H9 (cell line): ENCODE measurements at regions not wholly inside any gene's neighbourhood (a gene's known extent, or its start where the extent isn't known, plus 50 kb on each side); places are given as distances from the start of the nearest gene placed in this dataset.

ENCODE experiments used
- DNase-seq: peaks from one replicate; pipeline ENCODE4 v3.0.0-alpha.2; 2017
- H2AFZ ChIP-seq: one replicate; pipeline ENCODE4 v1.6.1; 2013; ENCODE audit warnings: mild to moderate bottlenecking, low read length, control low read depth, moderate library complexity
- H2AK5ac ChIP-seq: 2 replicates; pipeline ENCODE4 v1.6.1; 2013; ENCODE audit warnings: low read length, control low read depth, mixed read lengths; ENCODE audit not compliant: insufficient read length
- H2BK120ac ChIP-seq: one replicate; pipeline ENCODE4 v1.6.1; 2013; ENCODE audit warnings: low read depth, mild to moderate bottlenecking, low read length, control low read depth, inconsistent platforms; ENCODE audit not compliant: poor library complexity, severe bottlenecking
- H2BK12ac ChIP-seq: 2 replicates; pipeline ENCODE4 v1.6.1; 2013; ENCODE audit warnings: low read length, control low read depth, mixed read lengths, low read depth; ENCODE audit not compliant: insufficient read length
- H2BK15ac ChIP-seq: 2 replicates; pipeline ENCODE4 v1.6.1; 2013; ENCODE audit warnings: low read depth, low read length, control low read depth
- H2BK20ac ChIP-seq: one replicate; pipeline ENCODE4 v1.6.1; 2013; ENCODE audit warnings: low read depth, mild to moderate bottlenecking, low read length, control low read depth, inconsistent platforms; ENCODE audit not compliant: poor library complexity, severe bottlenecking
- H2BK5ac ChIP-seq: 2 replicates; pipeline ENCODE4 v1.6.1; 2013; ENCODE audit warnings: low read length, control low read depth, mixed read lengths; ENCODE audit not compliant: insufficient read length
- H3K14ac ChIP-seq: 2 replicates; pipeline ENCODE4 v1.6.1; 2013; ENCODE audit warnings: low read length, control low read depth; ENCODE audit not compliant: insufficient read depth
- H3K18ac ChIP-seq: 2 replicates; pipeline ENCODE4 v1.6.1; 2013; ENCODE audit warnings: low read depth, mild to moderate bottlenecking, mixed read lengths, low read length, control low read depth; ENCODE audit not compliant: insufficient read length
- H3K23ac ChIP-seq: 2 replicates; pipeline ENCODE4 v1.6.1; 2013; ENCODE audit warnings: low read length, control low read depth, mixed read lengths, low read depth; ENCODE audit not compliant: insufficient read length
- H3K23me2 ChIP-seq: 2 replicates; pipeline ENCODE4 v1.6.1; 2013; ENCODE audit warnings: low read depth, mild to moderate bottlenecking, mixed read lengths, low read length, control low read depth; ENCODE audit not compliant: insufficient read length, poor library complexity, severe bottlenecking
- H3K27ac ChIP-seq: 2 replicates; pipeline ENCODE4 v1.5.1; 2013; ENCODE audit warnings: low read length, control low read depth, mixed read lengths, low read depth; ENCODE audit not compliant: insufficient read length
- H3K27me3 ChIP-seq: 2 replicates; pipeline ENCODE4 v1.6.1; 2013; ENCODE audit warnings: low read length, control low read depth, inconsistent platforms; ENCODE audit not compliant: insufficient read depth
- H3K4ac ChIP-seq: 2 replicates; pipeline ENCODE4 v1.6.1; 2013; ENCODE audit warnings: low read depth, mild to moderate bottlenecking, control low read depth, inconsistent platforms, low read length, moderate library complexity
- H3K4me1 ChIP-seq: 2 replicates; pipeline ENCODE4 v1.6.1; 2013; ENCODE audit warnings: low read length, control low read depth, inconsistent platforms; ENCODE audit not compliant: insufficient read depth
- H3K4me2 ChIP-seq: 2 replicates; pipeline ENCODE4 v1.6.1; 2013; ENCODE audit warnings: low read length, control low read depth, mixed read lengths; ENCODE audit not compliant: insufficient read length, insufficient read depth
- H3K56ac ChIP-seq: 2 replicates; pipeline ENCODE4 v1.6.1; 2013; ENCODE audit warnings: low read depth, mild to moderate bottlenecking, mixed read lengths, low read length, control low read depth; ENCODE audit not compliant: insufficient read length
- H3K79me1 ChIP-seq: 2 replicates; pipeline ENCODE4 v1.6.1; 2013; ENCODE audit warnings: low read depth, mild to moderate bottlenecking, moderate library complexity, low read length, control low read depth, inconsistent platforms; ENCODE audit not compliant: insufficient read depth, poor library complexity, severe bottlenecking
- H3K79me2 ChIP-seq: 2 replicates; pipeline ENCODE4 v1.6.1; 2013; ENCODE audit warnings: low read length, control low read depth, inconsistent platforms; ENCODE audit not compliant: insufficient read depth
- H3K9ac ChIP-seq: 2 replicates; pipeline ENCODE4 v1.6.1; 2013; ENCODE audit warnings: low read length, control low read depth, mixed read lengths; ENCODE audit not compliant: insufficient read length; ENCODE audit errors: extremely low read depth
- H3K9me3 ChIP-seq: one replicate; pipeline ENCODE4 v1.6.1; 2013; ENCODE audit warnings: low read depth, low read length, inconsistent platforms; ENCODE audit not compliant: control insufficient read depth
- H3T11ph ChIP-seq: one replicate; pipeline ENCODE4 v1.6.1; 2013; ENCODE audit warnings: mild to moderate bottlenecking, low read length, control low read depth, inconsistent platforms
- H4K20me1 ChIP-seq: one replicate; pipeline ENCODE4 v1.6.1; 2013; ENCODE audit not compliant: control insufficient read depth, insufficient read length, insufficient read depth
- H4K5ac ChIP-seq: 2 replicates; pipeline ENCODE4 v1.6.1; 2013; ENCODE audit warnings: low read depth, mild to moderate bottlenecking, mixed read lengths, low read length, control low read depth; ENCODE audit not compliant: insufficient read length
- H4K8ac ChIP-seq: replicated peaks from 2 replicates; pipeline ENCODE4 v1.6.1; 2013; ENCODE audit warnings: low read length, control low read depth, mixed read lengths, low read depth; ENCODE audit not compliant: insufficient read length
- H4K91ac ChIP-seq: 2 replicates; pipeline ENCODE4 v1.6.1; 2013; ENCODE audit warnings: low read depth, mild to moderate bottlenecking, moderate library complexity, mixed read lengths, low read length, control low read depth; ENCODE audit not compliant: insufficient read length
- H3K27ac Mint-ChIP-seq, 3 experiments: 2 replicates in 2 of 3; 3 replicates in 1 of 3; pipeline ENCODE4 v1.8.0; 2020 to 2021; ENCODE audit warnings: mixed read lengths in 3 of 3, mild to moderate bottlenecking in 1 of 3, moderate library complexity in 1 of 3
- H3K27me3 Mint-ChIP-seq: 2 replicates; pipeline ENCODE4 v1.8.0; 2021; ENCODE audit warnings: low read depth, mild to moderate bottlenecking, moderate library complexity, mixed read lengths
- H3K36me3 Mint-ChIP-seq, 3 experiments: 2 replicates in 2 of 3; 3 replicates in 1 of 3; pipeline ENCODE4 v1.8.0; 2020 to 2021; ENCODE audit warnings: low read depth in 3 of 3, mixed read lengths in 3 of 3; ENCODE audit not compliant: insufficient read depth in 1 of 3
- H3K4me1 Mint-ChIP-seq, 2 experiments: 2 replicates each; pipeline ENCODE4 v1.8.0; 2020; ENCODE audit warnings: mixed read lengths in 2 of 2
- H3K4me3 Mint-ChIP-seq, 2 experiments: 2 replicates in 1 of 2; 3 replicates in 1 of 2; pipeline ENCODE4 v1.8.0; 2020 to 2021; ENCODE audit warnings: mild to moderate bottlenecking in 2 of 2, mixed read lengths in 2 of 2, moderate library complexity in 1 of 2
- H3K9me3 Mint-ChIP-seq, 2 experiments: 2 replicates in 1 of 2; 3 replicates in 1 of 2; pipeline ENCODE4 v1.8.0; 2020; ENCODE audit warnings: mild to moderate bottlenecking in 2 of 2, mixed read lengths in 2 of 2, moderate library complexity in 1 of 2
- CTCF ChIP-seq: fragments of 200-600 bp; sonication (generic); conservative IDR thresholded peaks from 3 replicates; pipeline ENCODE4 v1.8.0; 2021; ENCODE audit warnings: antibody characterized with exemption, mild to moderate bottlenecking
- WGBS: extraction: QIAGEN DNeasy Blood & Tissue Kit; methylation state at CpG from one replicate; pipeline ENCODE4 v1.1.7; 2013; ENCODE audit warnings: missing lambda C conversion rate, low lambda C conversion rate, mixed read lengths; ENCODE audit not compliant: insufficient read length; ENCODE audit errors: extremely low coverage; 5-methylcytosine and 5-hydroxymethylcytosine counted together

- Histone ChIP-seq H2BK15ac (no peak overlapping the region), H3K4ac (no peak overlapping the region), H3K56ac (no peak overlapping the region), H3K4me2 (no peak overlapping the region), H4K20me1 (no peaks in the 10 kb centered on the region), H2BK12ac (no peak overlapping the region), H3K27me3 (no peaks in the 10 kb centered on the region), H3K18ac (no peak overlapping the region), H2BK20ac (no peak overlapping the region), H2AFZ (no peak overlapping the region), H3K79me1 (no peaks in the 10 kb centered on the region), H2BK120ac (no peak overlapping the region), H3T11ph (no peak overlapping the region), H4K8ac (no peak overlapping the region), H2AK5ac (no peak overlapping the region), H3K23ac (no peak overlapping the region), H4K5ac (no peak overlapping the region), H3K4me1 (no peaks in the 10 kb centered on the region), H2BK5ac (no peak overlapping the region), H3K27ac (no peak overlapping the region), H4K91ac (no peak overlapping the region), H3K9me3 (no peaks in the 10 kb centered on the region), H3K9ac (no peak overlapping the region), H3K23me2 (no peaks in the 10 kb centered on the region), H3K14ac (no peak overlapping the region), H3K79me2 (no peaks in the 10 kb centered on the region)
- Mint-ChIP-seq H3K36me3 (no peaks in the 10 kb centered on the region), H3K9me3 (no peaks in the 10 kb centered on the region), H3K27me3 (no peaks in the 10 kb centered on the region), H3K4me3 (no peak overlapping the region), H3K27ac (no peak overlapping the region; a peak in 1 of 7 replicates), H3K4me1 (no peaks in the 10 kb centered on the region)
- WGBS = no CpG with 5 or more reads among the region's 1 CpG
- no peak for DNase-seq
- no peak for TF ChIP-seq CTCF
These were observed 219.5 kb upstream of the POT1 start for GRCh38 chr7:125149151-125149550.
